ENCODE measurements at regions not wholly inside any gene's neighbourhood (a gene's known extent, or its start where the extent isn't known, plus 50 kb on each side); places are given as distances from the start of the nearest gene placed in this dataset.

- no peaks in the 10 kb centered on the region for H3K36me3 ChIP-seq (ENCODE audit: control insufficient read depth, insufficient read depth, low read length)
- no peak overlapping the region for H3K27ac ChIP-seq
- H3K79me2 ChIP-seq = no peaks in the 10 kb centered on the region
These were observed 151.3 kb upstream of the ADO start for GRCh38 chr10:62653254-62653653.

GRCh38 chr10:62654966-62655336 is 149.6 kb upstream of the ADO start:
- Histone ChIP-seq H3K4me2 (ENCODE audit: low read length) (no peak overlapping the region), H2AFZ (no peak overlapping the region), H3K27me3 (ENCODE audit: control insufficient read depth, insufficient read depth, low read length) (no peaks in the 10 kb centered on the region), H3K9ac (no peak overlapping the region), H3K79me2 (no peaks in the 10 kb centered on the region), H3K4me3 (ENCODE audit: low read depth, low read length) (no peak overlapping the region), H3K27ac (no peak overlapping the region), H3K4me1 (no peaks in the 10 kb centered on the region), H3K36me3 (ENCODE audit: control insufficient read depth, insufficient read depth, low read length) (no peaks in the 10 kb centered on the region), H3K9me3 (ENCODE audit: control insufficient read depth, low read length) (no peaks in the 10 kb centered on the region)
- TF ChIP-seq CTCF (IDR thresholded peaks at IDR 0.05) = no peak

More at GRCh38 chr10:62653254-62653653, 151.3 kb upstream of the ADO start:
- H3K27me3 ChIP-seq (ENCODE audit: control insufficient read depth, insufficient read depth, low read length) = no peaks in the 10 kb centered on the region
- no peak overlapping the region for H3K4me3 ChIP-seq (ENCODE audit: low read depth, low read length)
- H3K4me2 ChIP-seq (ENCODE audit: low read length) = no peak overlapping the region
- H3K9me3 ChIP-seq (ENCODE audit: control insufficient read depth, low read length) = no peaks in the 10 kb centered on the region
- no peak for TF ChIP-seq CTCF (IDR thresholded peaks at IDR 0.05)
- H3K4me1 ChIP-seq = no peaks in the 10 kb centered on the region
- H3K9ac ChIP-seq = no peak overlapping the region
- H2AFZ ChIP-seq = no peak overlapping the region

- Histone ChIP-seq H3K4me2 (ENCODE audit: low read length) (no peak overlapping the region), H3K9me3 (ENCODE audit: control insufficient read depth, low read length) (no peaks in the 10 kb centered on the region), H3K9ac (no peak overlapping the region), H2AFZ (no peak overlapping the region), H3K4me1 (no peaks in the 10 kb centered on the region), H3K27me3 (ENCODE audit: control insufficient read depth, insufficient read depth, low read length) (no peaks in the 10 kb centered on the region), H3K79me2 (no peaks in the 10 kb centered on the region), H3K36me3 (ENCODE audit: control insufficient read depth, insufficient read depth, low read length) (no peaks in the 10 kb centered on the region), H3K27ac (no peak overlapping the region), H3K4me3 (ENCODE audit: low read depth, low read length) (no peak overlapping the region)
- TF ChIP-seq CTCF (IDR thresholded peaks at IDR 0.05) = no peak
These were observed 149.1 kb upstream of the ADO start for GRCh38 chr10:62655337-62655994.

- TF ChIP-seq CTCF (IDR thresholded peaks at IDR 0.05) = no peak
- Histone ChIP-seq H3K9me3 (ENCODE audit: control insufficient read depth, low read length) (no peaks in the 10 kb centered on the region), H3K4me1 (no peaks in the 10 kb centered on the region), H3K4me2 (ENCODE audit: low read length) (no peak overlapping the region), H3K27me3 (ENCODE audit: control insufficient read depth, insufficient read depth, low read length) (no peaks in the 10 kb centered on the region), H3K36me3 (ENCODE audit: control insufficient read depth, insufficient read depth, low read length) (no peaks in the 10 kb centered on the region), H2AFZ (no peak overlapping the region), H3K27ac (no peak overlapping the region), H3K79me2 (no peaks in the 10 kb centered on the region), H3K9ac (no peak overlapping the region), H3K4me3 (ENCODE audit: low read depth, low read length) (no peak overlapping the region)
These were observed 147.2 kb upstream of the ADO start for GRCh38 chr10:62657244-62657835.

GRCh38 chr10:62658516-62658915 is 146.0 kb upstream of the ADO start:
- H3K4me1 ChIP-seq = no peaks in the 10 kb centered on the region
- H3K4me2 ChIP-seq (ENCODE audit: low read length) = no peak overlapping the region
- H3K27me3 ChIP-seq (ENCODE audit: control insufficient read depth, insufficient read depth, low read length) = no peaks in the 10 kb centered on the region
- no peak for TF ChIP-seq CTCF (IDR thresholded peaks at IDR 0.05)
- no peak overlapping the region for H3K27ac ChIP-seq
- no peaks in the 10 kb centered on the region for H3K79me2 ChIP-seq
- no peak overlapping the region for H2AFZ ChIP-seq
- H3K4me3 ChIP-seq (ENCODE audit: low read depth, low read length) = no peak overlapping the region
- H3K9ac ChIP-seq = no peak overlapping the region
- H3K36me3 ChIP-seq (ENCODE audit: control insufficient read depth, insufficient read depth, low read length) = no peaks in the 10 kb centered on the region
- no peaks in the 10 kb centered on the region for H3K9me3 ChIP-seq (ENCODE audit: control insufficient read depth, low read length)
